ENCODE measurements at regions not wholly inside any gene's neighbourhood (a gene's known extent, or its start where the extent isn't known, plus 50 kb on each side); places are given as distances from the start of the nearest gene placed in this dataset.

GRCh38 chr11:32039149-32039548 is 51.7 kb upstream of the RCN1 start:
- H3K4me3 ChIP-seq, result no peak overlapping the region
- H3K36me3 ChIP-seq, result no peaks in the 10 kb centered on the region
- H3K9me3 ChIP-seq (ENCODE audit: low read depth), result no peaks in the 10 kb centered on the region
- TF ChIP-seq CTCF (IDR thresholded peaks at IDR 0.05; ENCODE audit: low read depth, low read length), result no peak
- no peaks in the 10 kb centered on the region for H3K4me1 ChIP-seq (ENCODE audit: low read depth)
- H3K27me3 ChIP-seq, result no peaks in the 10 kb centered on the region
- no peak for DNase-seq (ENCODE audit: low read depth in 1 of 2, low spot score in 1 of 2)
- no peak overlapping the region for H3K27ac ChIP-seq

GRCh38 chr11:32034680-32035079 is 56.2 kb upstream of the RCN1 start:
- Histone ChIP-seq H3K4me1 (ENCODE audit: low read depth) (no peaks in the 10 kb centered on the region), H3K4me3 (no peak overlapping the region), H3K27me3 (no peaks in the 10 kb centered on the region), H3K27ac (no peak overlapping the region), H3K36me3 (no peaks in the 10 kb centered on the region), H3K9me3 (ENCODE audit: low read depth) (no peaks in the 10 kb centered on the region)
- no peak for TF ChIP-seq CTCF (IDR thresholded peaks at IDR 0.05; ENCODE audit: low read depth, low read length)
- DNase-seq (ENCODE audit: low read depth in 1 of 2, low spot score in 1 of 2), result peak in 1 of 2 donors; percentile 43

GRCh38 chr11:32034149-32034548 is 56.7 kb upstream of the RCN1 start:
- no peak for TF ChIP-seq CTCF (IDR thresholded peaks at IDR 0.05; ENCODE audit: low read depth, low read length)
- Histone ChIP-seq H3K4me1 (ENCODE audit: low read depth) (no peaks in the 10 kb centered on the region), H3K27ac (no peak overlapping the region), H3K36me3 (no peaks in the 10 kb centered on the region), H3K27me3 (no peaks in the 10 kb centered on the region), H3K4me3 (no peak overlapping the region), H3K9me3 (ENCODE audit: low read depth) (no peaks in the 10 kb centered on the region)
- DNase-seq (ENCODE audit: low read depth in 1 of 2, low spot score in 1 of 2), result peak in 1 of 2 donors; percentile 96

- TF ChIP-seq CTCF (IDR thresholded peaks at IDR 0.05; ENCODE audit: low read depth, low read length), result no peak
- H3K9me3 ChIP-seq (ENCODE audit: low read depth), result no peaks in the 10 kb centered on the region
- DNase-seq (ENCODE audit: low read depth in 1 of 2, low spot score in 1 of 2), result peak in 1 of 2 donors; percentile 55
- no peaks in the 10 kb centered on the region for H3K36me3 ChIP-seq
- no peak overlapping the region for H3K4me3 ChIP-seq
- H3K27me3 ChIP-seq, result no peaks in the 10 kb centered on the region
- H3K27ac ChIP-seq, result no peak overlapping the region
- no peaks in the 10 kb centered on the region for H3K4me1 ChIP-seq (ENCODE audit: low read depth)
These were observed 57.4 kb upstream of the RCN1 start for GRCh38 chr11:32033491-32033890.

GRCh38 chr11:32033067-32033466 is 57.8 kb upstream of the RCN1 start:
- Histone ChIP-seq H3K27me3 (no peaks in the 10 kb centered on the region), H3K4me1 (ENCODE audit: low read depth) (no peaks in the 10 kb centered on the region), H3K4me3 (no peak overlapping the region), H3K36me3 (no peaks in the 10 kb centered on the region), H3K9me3 (ENCODE audit: low read depth) (no peaks in the 10 kb centered on the region), H3K27ac (no peak overlapping the region)
- no peak for TF ChIP-seq CTCF (IDR thresholded peaks at IDR 0.05; ENCODE audit: low read depth, low read length)
- DNase-seq (ENCODE audit: low read depth in 1 of 2, low spot score in 1 of 2), result peak in 1 of 2 donors; percentile 62

- no peaks in the 10 kb centered on the region for H3K27me3 ChIP-seq
- TF ChIP-seq CTCF (IDR thresholded peaks at IDR 0.05; ENCODE audit: low read depth, low read length), result no peak
- no peaks in the 10 kb centered on the region for H3K9me3 ChIP-seq (ENCODE audit: low read depth)
- no peak overlapping the region for H3K4me3 ChIP-seq
- no peaks in the 10 kb centered on the region for H3K36me3 ChIP-seq
- no peak overlapping the region for H3K27ac ChIP-seq
- peak in 1 of 2 donors; percentile 21 for DNase-seq (ENCODE audit: low read depth in 1 of 2, low spot score in 1 of 2)
- H3K4me1 ChIP-seq (ENCODE audit: low read depth), result no peaks in the 10 kb centered on the region
These were observed 58.4 kb upstream of the RCN1 start for GRCh38 chr11:32032478-32032877.

Data from cardiac muscle cell (in vitro differentiated cells and primary cell).